WI38 (cell line): ENCODE measurements at regions not wholly inside any gene's neighbourhood (a gene's known extent, or its start where the extent isn't known, plus 50 kb on each side); places are given as distances from the start of the nearest gene placed in this dataset.

ENCODE experiments used
- H3K4me3 ChIP-seq: 2 replicates; pipeline ENCODE4 v1.5.1; 2011; ENCODE audit warnings: low read depth, mild to moderate bottlenecking, control low read depth, low read length
- CTCF ChIP-seq: IDR thresholded peaks from 2 replicates; pipeline ENCODE4 v1.5.1; 2012; ENCODE audit warnings: low read depth, mild to moderate bottlenecking, control low read depth, low read length

GRCh38 chr16:27722892-27723450 is 173.0 kb downstream of the KATNIP start:
- no peak for TF ChIP-seq CTCF

GRCh38 chr16:27723711-27724481 is 174.0 kb downstream of the KATNIP start:
- TF ChIP-seq CTCF = no peak
- H3K4me3 ChIP-seq = no peak overlapping the region

More at GRCh38 chr16:27722892-27723450, 173.0 kb downstream of the KATNIP start:
- H3K4me3 ChIP-seq = no peak overlapping the region

- no peak for TF ChIP-seq CTCF
- H3K4me3 ChIP-seq = no peak overlapping the region
Measured at GRCh38 chr16:27724482-27725235, 174.7 kb downstream of the KATNIP start.

- TF ChIP-seq CTCF = no peak
- H3K4me3 ChIP-seq = no peak overlapping the region
Measured at GRCh38 chr16:27725236-27726000, 175.5 kb downstream of the KATNIP start.

- TF ChIP-seq CTCF = no peak
- no peak overlapping the region for H3K4me3 ChIP-seq
Measured at GRCh38 chr16:27726621-27727261, 176.8 kb downstream of the KATNIP start.

- H3K4me3 ChIP-seq = no peak overlapping the region
- no peak for TF ChIP-seq CTCF
Measured at GRCh38 chr16:27727941-27728340, 178.0 kb downstream of the KATNIP start.
